Ectodermal cell (in vitro differentiated cells): ENCODE measurements at regions not wholly inside any gene's neighbourhood (a gene's known extent, or its start where the extent isn't known, plus 50 kb on each side); places are given as distances from the start of the nearest gene placed in this dataset.
A peak's percentile ranks its signal among the peaks of the same experiment; 100 is the strongest.

Experiments used
- H3K27ac ChIP-seq: 2 replicates; pipeline ENCODE4 v1.7.0; 2013; ENCODE audit warnings: mild to moderate bottlenecking, low read depth, low read length; ENCODE audit not compliant: insufficient read depth, poor library complexity, severe bottlenecking
- H3K27me3 ChIP-seq: 2 replicates; pipeline ENCODE4 v1.7.0; 2013; ENCODE audit warnings: mild to moderate bottlenecking, low read length; ENCODE audit not compliant: insufficient read depth, control insufficient read depth, poor library complexity, severe bottlenecking
- H3K36me3 ChIP-seq: one replicate; pipeline ENCODE4 v1.7.0; 2013; ENCODE audit warnings: low read length; ENCODE audit not compliant: control insufficient read depth, insufficient read depth
- H3K4me1 ChIP-seq: one replicate; pipeline ENCODE4 v1.7.0; 2013; ENCODE audit warnings: low read length; ENCODE audit not compliant: control insufficient read depth, insufficient read depth
- H3K4me3 ChIP-seq: 2 replicates; pipeline ENCODE4 v1.7.0; 2013; ENCODE audit warnings: low read depth, low read length, control low read depth; ENCODE audit not compliant: insufficient read depth
- H3K9me3 ChIP-seq: 2 replicates; pipeline ENCODE4 v1.7.0; 2013; ENCODE audit warnings: mild to moderate bottlenecking, low read length, moderate library complexity; ENCODE audit not compliant: control insufficient read depth
- WGBS, 2 experiments: methylation state at CpG; one replicate each; pipeline ENCODE4 v1.1.7; 2013; ENCODE audit warnings: missing lambda C conversion rate in 2 of 2; 5-methylcytosine and 5-hydroxymethylcytosine counted together

DNA sequence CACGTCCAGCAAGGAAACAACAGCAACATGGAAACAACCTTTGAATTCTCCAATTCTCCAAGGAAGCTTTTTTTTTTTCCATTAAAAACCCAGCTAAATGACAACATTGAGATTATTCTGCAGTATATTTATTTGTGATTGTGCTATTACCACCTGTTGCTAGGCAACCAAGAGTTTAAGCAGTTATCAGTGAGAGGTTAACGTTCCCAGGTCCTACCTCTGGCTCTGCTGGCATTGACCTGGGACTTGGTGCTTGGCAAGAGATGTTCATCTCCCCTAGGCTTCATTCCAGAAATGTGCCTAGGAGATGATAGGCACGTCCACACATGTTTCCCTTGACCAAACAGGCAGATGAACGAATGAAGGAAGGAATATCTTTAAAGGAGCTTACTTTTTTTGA lies 157.0 kb downstream of the TDRD15 start:
- Histone ChIP-seq H3K4me1 (peaks cover 20% of the 10 kb centered on the region), H3K4me3 (no peak overlapping the region), H3K27me3 (no peaks in the 10 kb centered on the region), H3K9me3 (no peaks in the 10 kb centered on the region), H3K36me3 (no peaks in the 10 kb centered on the region), H3K27ac (no peak overlapping the region)
- WGBS, 2 experiments = 91 to 96% methylated on average over 4 of the region's 4 CpGs

DNA sequence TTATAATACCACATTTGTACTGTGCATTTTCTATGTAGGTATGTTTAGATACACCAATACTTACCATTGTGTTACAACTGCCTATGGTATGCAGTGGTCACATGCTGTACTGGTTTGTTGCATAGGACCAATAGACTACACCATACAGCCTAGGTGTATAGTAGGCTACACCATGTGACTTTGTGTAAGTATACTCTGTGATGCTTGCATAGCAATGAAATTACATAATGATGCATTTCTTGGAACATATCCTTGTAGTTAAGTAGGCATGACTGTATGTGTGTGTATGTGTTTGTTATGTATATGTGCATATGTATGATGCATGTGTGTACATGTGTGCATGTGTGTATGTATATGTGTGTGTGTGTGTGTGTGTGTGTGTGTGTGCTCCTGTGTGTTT lies 157.6 kb downstream of the TDRD15 start:
- no peak overlapping the region for H3K4me3 ChIP-seq
- no peaks in the 10 kb centered on the region for H3K9me3 ChIP-seq
- H3K27me3 ChIP-seq = no peaks in the 10 kb centered on the region
- no peak overlapping the region for H3K27ac ChIP-seq
- H3K36me3 ChIP-seq = no peaks in the 10 kb centered on the region
- H3K4me1 ChIP-seq = peaks cover 20% of the 10 kb centered on the region

DNA sequence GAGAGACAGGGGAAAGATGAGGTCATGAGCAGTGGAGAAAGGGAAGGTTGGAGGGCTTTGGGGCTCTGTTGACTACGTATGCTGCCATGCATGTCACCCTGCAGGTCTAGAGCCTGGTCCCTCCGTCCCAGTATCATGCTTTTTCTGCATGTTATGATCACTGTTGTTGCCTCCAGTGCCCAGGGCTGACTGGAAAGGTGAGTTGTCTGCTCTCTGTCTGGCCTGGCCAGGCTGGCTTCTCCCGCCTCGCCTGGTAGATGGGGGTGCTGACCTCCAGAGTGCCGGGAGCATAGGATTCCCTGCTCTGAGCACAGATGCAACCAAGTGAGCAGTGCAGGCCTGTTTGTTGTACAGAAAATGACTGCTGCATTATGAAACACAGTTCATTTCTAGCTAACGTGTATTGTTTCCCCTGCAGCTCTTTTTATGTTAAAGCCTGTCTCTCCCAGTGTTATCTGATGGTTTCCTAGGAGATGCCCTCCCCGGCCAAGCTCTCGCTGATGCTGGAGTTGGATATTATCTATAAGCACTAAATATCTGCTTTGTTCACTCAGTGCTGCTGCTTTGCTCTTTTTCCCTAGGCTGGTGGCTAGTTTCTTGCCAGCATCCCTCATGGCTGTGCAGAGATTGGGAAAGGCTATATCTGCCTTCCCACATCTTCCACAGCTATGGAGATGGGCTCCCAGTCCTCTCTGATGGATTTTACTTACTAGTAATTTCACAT lies 158.2 kb downstream of the TDRD15 start:
- 79 to 81% methylated on average over 8 of the region's 8 CpGs for WGBS, 2 experiments
- H3K27ac ChIP-seq = no peak overlapping the region

DNA sequence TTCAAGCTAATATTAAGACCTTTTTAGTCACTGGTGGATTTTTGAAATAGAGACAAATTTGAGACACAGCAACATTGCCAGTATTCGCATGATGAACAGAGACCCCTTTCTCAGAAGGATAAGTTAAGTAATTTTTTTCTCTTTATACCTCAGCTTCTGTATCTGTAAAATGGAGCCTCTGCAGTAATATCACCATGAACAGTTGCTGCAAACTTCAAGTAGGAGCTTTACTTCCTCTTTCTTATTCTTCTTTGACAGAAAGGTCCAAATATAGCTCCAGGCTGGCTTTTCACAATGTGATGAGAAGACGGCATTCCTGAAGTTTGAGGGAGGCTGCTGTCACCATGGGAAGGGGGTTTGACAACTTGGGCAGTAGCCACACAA lies 158.7 kb downstream of the TDRD15 start:
- Histone ChIP-seq H3K4me1 (peaks cover 21% of the 10 kb centered on the region), H3K27ac (no peak overlapping the region), H3K4me3 (no peak overlapping the region), H3K9me3 (no peaks in the 10 kb centered on the region), H3K27me3 (no peaks in the 10 kb centered on the region), H3K36me3 (no peaks in the 10 kb centered on the region)
- WGBS, 2 experiments = 87 to 91% methylated on average over 2 of the region's 2 CpGs

More for the DNA sequence above, 158.2 kb downstream of the TDRD15 start:
- Histone ChIP-seq H3K4me1 (peaks cover 20% of the 10 kb centered on the region), H3K27me3 (no peaks in the 10 kb centered on the region), H3K4me3 (no peak overlapping the region), H3K36me3 (no peaks in the 10 kb centered on the region), H3K9me3 (no peaks in the 10 kb centered on the region)

DNA sequence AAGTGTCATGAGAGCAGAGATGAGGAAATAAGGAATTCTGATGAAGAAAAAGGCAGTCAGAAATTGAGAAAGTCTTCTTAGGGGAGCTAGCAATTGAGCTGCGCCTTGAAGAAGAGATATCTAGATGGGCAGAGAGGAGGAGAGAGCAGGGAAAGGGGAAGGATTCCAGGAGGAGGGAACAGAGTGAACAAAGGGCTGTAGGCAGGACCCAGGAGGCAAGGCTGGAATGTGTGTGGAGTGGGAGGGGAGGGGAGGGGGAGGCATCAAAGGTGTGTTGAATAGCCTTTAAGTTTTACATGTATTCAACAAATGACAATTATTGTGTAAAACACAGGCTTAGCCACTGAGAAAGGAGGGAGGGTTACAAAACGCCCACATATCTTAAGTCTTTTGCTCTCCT lies 164.5 kb downstream of the TDRD15 start:
- 66 to 71% methylated on average over 2 of the region's 2 CpGs for WGBS, 2 experiments
- Histone ChIP-seq H3K36me3 (no peaks in the 10 kb centered on the region), H3K27me3 (no peaks in the 10 kb centered on the region), H3K27ac (no peak overlapping the region), H3K9me3 (no peaks in the 10 kb centered on the region), H3K4me3 (no peak overlapping the region), H3K4me1 (peaks cover 22% of the 10 kb centered on the region)

- peaks cover 22% of the 10 kb centered on the region for H3K4me1 ChIP-seq
- 69 to 71% methylated on average over 8 of the region's 8 CpGs for WGBS, 2 experiments
- H3K27ac ChIP-seq = peak overlapping the region; percentile 2
These were observed 165.2 kb downstream of the TDRD15 start for GRCh38 chr2:21288739-21289520.

DNA sequence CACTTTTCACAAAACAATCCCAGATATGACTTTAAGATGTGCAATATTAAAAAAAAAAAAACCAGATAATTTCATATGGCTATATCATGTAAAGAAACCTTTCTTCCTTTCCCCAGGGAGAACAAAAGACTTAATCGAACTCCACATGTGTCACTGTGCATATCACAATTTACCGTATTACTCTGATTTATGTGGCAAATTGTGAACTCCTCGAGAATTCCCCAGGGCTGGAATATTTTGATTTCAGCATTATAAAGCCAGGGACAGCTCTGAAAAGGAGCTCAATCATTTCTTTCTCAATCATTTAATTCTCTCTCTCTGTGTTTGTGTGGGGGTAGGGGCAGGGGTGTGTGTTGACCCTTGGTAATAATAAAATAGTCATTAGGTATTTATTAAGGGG lies 165.8 kb downstream of the TDRD15 start:
- Histone ChIP-seq H3K9me3 (no peaks in the 10 kb centered on the region), H3K36me3 (no peaks in the 10 kb centered on the region), H3K27me3 (no peaks in the 10 kb centered on the region), H3K27ac (no peak overlapping the region), H3K4me1 (peaks cover 22% of the 10 kb centered on the region), H3K4me3 (no peak overlapping the region)
- WGBS, 2 experiments = 78 to 80% methylated on average over 3 of the region's 3 CpGs

More at GRCh38 chr2:21288739-21289520, 165.2 kb downstream of the TDRD15 start:
- H3K36me3 ChIP-seq = no peaks in the 10 kb centered on the region
- no peaks in the 10 kb centered on the region for H3K9me3 ChIP-seq
- H3K27me3 ChIP-seq = no peaks in the 10 kb centered on the region
- no peak overlapping the region for H3K4me3 ChIP-seq

DNA sequence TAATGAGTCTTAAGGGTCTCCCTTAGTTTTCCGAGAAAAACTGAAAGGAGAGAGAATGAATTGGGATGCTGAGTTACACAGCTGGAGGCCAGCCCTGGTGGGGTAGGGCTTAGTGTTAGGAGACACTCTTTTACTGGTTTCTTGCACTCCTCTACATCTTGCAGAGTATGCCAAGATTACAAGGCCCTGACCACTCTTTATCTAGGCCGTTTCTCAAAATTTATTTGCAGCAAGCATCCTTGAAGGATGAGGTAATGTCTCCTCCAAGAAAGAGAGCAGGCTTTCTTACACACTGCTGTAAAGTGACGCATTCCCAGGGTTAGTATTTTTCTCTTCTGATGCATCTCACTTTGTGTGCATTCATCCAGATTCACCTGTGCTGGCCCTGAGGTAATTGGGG lies 166.2 kb downstream of the TDRD15 start:
- Histone ChIP-seq H3K4me1 (peaks cover 22% of the 10 kb centered on the region), H3K9me3 (no peaks in the 10 kb centered on the region), H3K4me3 (no peak overlapping the region), H3K27ac (no peak overlapping the region), H3K36me3 (no peaks in the 10 kb centered on the region), H3K27me3 (no peaks in the 10 kb centered on the region)
- 51 to 54% methylated on average over 3 of the region's 3 CpGs for WGBS, 2 experiments

DNA sequence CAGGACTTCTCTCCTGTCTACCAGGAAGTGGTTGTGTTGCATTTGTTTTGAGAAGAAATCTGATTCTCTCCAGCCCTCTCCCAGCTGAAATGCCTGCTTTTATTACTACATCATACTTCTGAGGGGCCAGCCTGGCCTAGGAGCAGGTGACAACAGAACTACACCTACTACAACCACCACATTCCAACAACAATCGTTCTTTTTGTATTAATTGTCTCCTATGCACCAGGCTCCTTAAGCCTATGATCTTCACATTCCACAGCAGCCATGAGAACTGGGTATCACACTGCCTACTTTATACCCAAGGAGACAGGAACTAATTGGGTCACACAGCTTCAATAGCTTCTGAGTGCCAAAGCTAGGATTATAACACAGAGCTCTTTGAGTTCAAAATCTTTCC lies 167.7 kb downstream of the TDRD15 start:
- no peak overlapping the region for H3K4me3 ChIP-seq
- H3K4me1 ChIP-seq = peaks cover 22% of the 10 kb centered on the region
- H3K9me3 ChIP-seq = no peaks in the 10 kb centered on the region
- 79 to 90% methylated on average over 1 of the region's 1 CpG for WGBS, 2 experiments
- no peaks in the 10 kb centered on the region for H3K27me3 ChIP-seq
- no peak overlapping the region for H3K27ac ChIP-seq
- H3K36me3 ChIP-seq = no peaks in the 10 kb centered on the region

- no peak overlapping the region for H3K27ac ChIP-seq
These were observed 170.7 kb downstream of the TDRD15 start for GRCh38 chr2:21294446-21294845.

More at GRCh38 chr2:21294446-21294845, 170.7 kb downstream of the TDRD15 start:
- peaks cover 7% of the 10 kb centered on the region for H3K4me1 ChIP-seq
- no peaks in the 10 kb centered on the region for H3K36me3 ChIP-seq
- no peaks in the 10 kb centered on the region for H3K27me3 ChIP-seq
- no peaks in the 10 kb centered on the region for H3K9me3 ChIP-seq
- WGBS, 2 experiments = 96 to 100% methylated on average over 2 of the region's 2 CpGs
- H3K4me3 ChIP-seq = no peak overlapping the region
